Stimulated activated CD4-positive, alpha-beta T cell treated with anti-CD3 and anti-CD28 coated beads, Interleukin-1b, Interleukin-23, amount 100 ng/mL, for 1 hour (primary cell): ENCODE measurements at regions not wholly inside any gene's neighbourhood (a gene's known extent, or its start where the extent isn't known, plus 50 kb on each side); places are given as distances from the start of the nearest gene placed in this dataset.
"Not testable (repeated sequence)": the region's sequence is repeated elsewhere in the genome, so short reads cannot be mapped to it uniquely, and the experiment has no call there.

Experiments
- DNase-seq, 2 donors: peaks; one replicate each; pipeline ENCODE4 v3.0.0-alpha.2; 2020; ENCODE audit warnings: low read depth in 2 of 2

GRCh38 chr5:167104351-167104750 lies 1187.1 kb upstream of the WWC1 start:
- no peak for DNase-seq

- DNase-seq = no peak
Observed at GRCh38 chr5:167105941-167106340, 1185.5 kb upstream of the WWC1 start.

- no peak for DNase-seq
Observed at GRCh38 chr5:167107684-167108083, 1183.8 kb upstream of the WWC1 start.

DNA sequence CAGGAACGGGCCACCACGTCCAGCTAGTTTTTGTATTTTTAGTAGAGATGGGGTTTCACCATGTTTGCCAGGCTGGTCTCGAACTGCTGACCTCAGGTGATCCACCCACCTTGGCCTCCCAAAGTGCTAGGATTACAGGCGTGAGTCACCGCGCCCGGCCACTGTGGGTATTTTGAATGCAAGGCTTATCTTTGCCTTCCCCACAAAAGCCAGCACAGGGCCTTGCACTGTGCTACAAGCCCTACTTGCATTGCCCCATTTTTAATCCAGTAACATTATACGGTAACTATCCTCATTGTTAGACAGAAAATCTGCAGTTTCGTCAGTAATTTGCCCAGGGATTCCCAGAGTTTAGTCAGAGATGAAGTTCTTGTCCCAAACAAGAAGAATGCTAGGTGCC lies 1183.2 kb upstream of the WWC1 start:
- not testable (repeated sequence) for DNase-seq

- DNase-seq = no peak
Observed at GRCh38 chr5:167112556-167112955, 1178.9 kb upstream of the WWC1 start.

GRCh38 chr5:167122267-167122666 lies 1169.2 kb upstream of the WWC1 start:
- no peak for DNase-seq

DNA sequence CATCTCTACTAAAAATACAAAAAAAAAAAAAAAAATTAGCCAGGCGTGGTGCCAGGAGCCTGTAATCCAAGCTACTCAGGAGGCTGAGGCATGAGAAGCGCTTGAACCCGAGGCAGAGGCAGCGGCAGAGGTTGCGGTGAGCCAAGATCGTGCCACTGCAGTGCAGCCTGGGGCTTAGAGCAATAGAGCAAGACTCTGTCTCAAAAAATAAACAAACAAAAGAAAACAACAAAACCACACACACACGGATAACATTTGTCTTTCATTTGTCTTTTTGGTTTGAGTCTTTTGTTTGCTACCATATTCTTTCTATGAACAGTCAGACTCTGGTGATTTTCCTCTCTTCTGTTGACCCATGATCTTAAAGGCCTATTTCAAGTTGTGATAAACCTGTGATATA lies 1168.3 kb upstream of the WWC1 start:
- DNase-seq = no peak

- no peak for DNase-seq
Observed at GRCh38 chr5:167128581-167128980, 1162.9 kb upstream of the WWC1 start.

DNA sequence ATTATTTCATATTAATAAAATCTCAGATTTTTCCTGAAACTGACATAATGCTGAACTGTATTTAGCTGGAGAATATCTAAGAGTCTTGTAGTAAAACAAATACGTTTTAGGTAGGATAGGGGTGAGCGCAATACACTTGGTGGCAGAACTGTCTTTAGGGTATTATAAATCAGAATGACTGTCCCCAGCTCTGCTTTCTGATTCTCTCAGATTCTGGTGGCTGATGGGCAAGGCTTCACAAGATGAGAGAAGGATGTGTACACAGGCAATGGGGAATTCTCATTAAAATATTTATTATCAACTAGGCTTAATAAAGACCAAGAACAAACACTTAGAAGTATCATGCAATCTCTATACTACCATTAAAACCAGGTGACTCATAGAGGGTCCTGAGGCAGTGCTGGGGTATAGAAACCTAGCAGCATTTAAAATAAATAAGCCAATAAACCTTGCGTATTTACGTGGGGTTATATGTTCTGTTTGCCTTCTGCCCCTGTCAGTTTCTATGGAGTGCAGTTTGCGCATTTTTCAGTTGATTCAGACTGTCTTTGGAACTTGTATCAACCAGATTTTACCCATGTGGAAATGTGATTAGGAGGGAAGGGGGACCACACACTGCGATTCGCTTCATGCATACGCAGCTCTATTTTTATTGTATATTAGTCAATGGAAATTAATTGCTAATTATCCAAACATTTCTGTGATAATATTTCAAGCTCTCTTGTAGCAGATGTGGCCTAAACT lies 1150.7 kb upstream of the WWC1 start:
- no peak for DNase-seq

GRCh38 chr5:167143716-167144115 lies 1147.7 kb upstream of the WWC1 start:
- DNase-seq = no peak

GRCh38 chr5:167145841-167146240 lies 1145.6 kb upstream of the WWC1 start:
- no peak for DNase-seq

- no peak for DNase-seq
Observed at GRCh38 chr5:167147879-167148278, 1143.6 kb upstream of the WWC1 start.

DNA sequence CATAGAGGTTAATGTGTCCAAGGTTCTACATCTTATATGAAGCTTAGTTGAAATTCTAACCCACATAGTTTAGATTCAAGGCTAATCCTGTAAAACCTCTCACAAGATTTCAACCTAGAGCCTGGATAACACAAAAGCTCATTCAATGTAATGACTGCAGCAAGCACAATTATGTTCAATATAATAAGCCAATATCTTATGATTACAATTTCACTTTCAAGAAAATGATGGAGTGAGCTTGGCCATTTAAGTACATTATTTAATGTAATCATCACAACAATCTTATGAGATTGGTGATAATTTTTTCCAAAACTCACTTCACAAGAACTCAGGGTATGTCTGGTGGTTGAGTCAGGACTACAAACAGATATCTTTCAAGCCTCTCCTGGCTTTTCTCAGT lies 1140.8 kb upstream of the WWC1 start:
- DNase-seq = no peak

GRCh38 chr5:167152561-167152960 lies 1138.9 kb upstream of the WWC1 start:
- DNase-seq = no peak

GRCh38 chr5:167155387-167156005 lies 1135.9 kb upstream of the WWC1 start:
- DNase-seq = no peak

DNA sequence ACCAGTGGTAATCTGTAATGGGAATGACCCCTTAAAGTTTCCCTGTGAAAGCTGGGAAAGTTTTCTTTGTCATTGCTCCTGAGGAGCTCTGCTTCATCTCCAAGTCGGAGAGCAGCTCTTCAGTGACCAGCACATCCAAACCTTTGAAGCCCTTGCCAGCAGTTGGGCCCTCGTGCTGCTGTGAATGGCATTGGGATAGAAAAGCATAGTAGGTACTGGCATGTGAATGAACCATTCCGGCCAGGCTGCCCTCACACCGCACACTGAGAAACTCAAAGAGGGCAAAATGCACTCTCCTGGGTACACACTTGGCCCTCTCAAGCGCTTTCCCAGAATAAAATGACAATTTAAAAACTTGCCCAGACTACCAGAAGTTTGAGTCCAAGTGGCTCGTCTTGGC lies 1135.0 kb upstream of the WWC1 start:
- no peak for DNase-seq

- no peak for DNase-seq
Observed at GRCh38 chr5:167158588-167158987, 1132.9 kb upstream of the WWC1 start.

DNA sequence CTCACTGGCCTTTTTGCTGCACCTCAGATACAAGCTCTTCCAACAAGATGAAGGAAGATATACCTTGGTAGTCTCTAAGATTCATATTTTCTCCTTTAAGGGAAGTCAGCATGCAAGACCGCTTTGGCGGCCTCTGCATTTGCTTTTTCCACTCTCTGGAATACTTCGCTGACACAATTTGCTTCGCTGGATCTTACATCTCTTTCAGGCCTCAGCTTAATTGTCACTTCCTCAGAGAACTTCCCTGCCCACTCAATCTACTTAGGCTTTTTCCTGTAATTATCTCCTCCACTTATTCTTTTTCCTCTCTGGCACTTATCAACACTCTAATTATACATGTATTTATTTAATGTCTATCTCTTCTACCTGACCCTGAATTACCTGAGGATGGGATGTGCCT lies 1131.1 kb upstream of the WWC1 start:
- no peak for DNase-seq

GRCh38 chr5:167166696-167167095 lies 1124.7 kb upstream of the WWC1 start:
- no peak for DNase-seq

DNA sequence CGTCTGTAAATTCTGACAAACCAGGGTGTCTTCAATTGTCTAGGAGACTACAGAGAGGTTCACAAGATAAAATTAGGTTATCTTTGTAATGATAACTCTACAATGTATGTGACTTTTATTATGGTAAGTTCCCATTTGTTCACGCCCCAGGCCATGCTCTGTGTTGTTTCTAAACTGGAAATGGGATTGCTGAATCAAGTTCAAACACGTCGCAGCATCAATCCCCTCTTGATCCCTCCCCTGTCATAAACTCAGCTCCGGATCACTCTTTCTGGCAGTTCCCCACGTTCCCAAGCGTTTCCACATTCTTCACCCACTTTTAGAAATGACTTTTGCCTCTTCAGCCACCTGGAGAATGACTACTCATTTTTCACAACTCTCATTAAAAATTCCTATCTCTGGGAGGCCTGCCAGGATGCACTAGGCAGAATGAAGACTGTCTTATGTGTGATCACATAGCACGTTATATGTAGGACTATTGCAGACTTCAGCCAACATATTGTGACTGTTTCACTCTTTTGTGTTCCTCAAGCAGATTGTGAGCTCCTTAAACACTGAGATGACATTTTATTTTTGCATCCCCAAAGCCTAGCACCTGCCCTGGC lies 1124.2 kb upstream of the WWC1 start:
- no peak for DNase-seq

DNA sequence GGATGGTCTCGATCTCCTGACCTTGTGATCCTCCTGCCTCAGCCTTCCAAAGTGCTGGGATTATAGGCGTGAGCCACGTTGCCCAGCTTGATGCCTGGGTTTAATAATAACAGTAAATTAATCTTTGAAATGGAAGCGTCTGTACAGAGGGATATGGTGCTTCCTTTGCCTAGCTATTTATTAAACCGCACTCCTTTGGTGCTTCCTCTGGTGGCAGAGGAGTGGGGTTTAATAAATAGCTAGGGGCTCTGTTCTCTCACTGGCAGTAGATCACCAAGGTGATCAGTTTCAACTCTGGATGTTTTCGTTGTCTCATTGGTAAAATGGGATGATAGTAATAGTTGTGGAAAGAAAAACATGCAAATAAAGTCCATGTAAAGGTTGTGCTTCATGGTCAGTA lies 1122.5 kb upstream of the WWC1 start:
- DNase-seq = no peak

- DNase-seq = no peak
Observed at GRCh38 chr5:167171056-167171455, 1120.4 kb upstream of the WWC1 start.

GRCh38 chr5:167177736-167178135 lies 1113.7 kb upstream of the WWC1 start:
- DNase-seq = no peak
